GM12878 (cell line): ENCODE measurements at regions not wholly inside any gene's neighbourhood (a gene's known extent, or its start where the extent isn't known, plus 50 kb on each side); places are given as distances from the start of the nearest gene placed in this dataset.

Experiments used
- BCL3 ChIP-seq: IDR thresholded peaks from 2 replicates; pipeline ENCODE4 v1.6.1; 2011; ENCODE audit warnings: borderline replicate concordance, low read depth, mild to moderate bottlenecking, moderate library complexity, low read length; ENCODE audit not compliant: insufficient read depth, poor library complexity, severe bottlenecking
- CTCF ChIP-seq, 3 experiments: IDR thresholded peaks in 2 of 3; conservative IDR thresholded peaks in 1 of 3; 2 replicates each; pipeline ENCODE4 v1.5.1; 2011; ENCODE audit warnings: low read depth in 3 of 3, low read length in 3 of 3, mild to moderate bottlenecking in 3 of 3, control low read depth in 2 of 3, moderate library complexity in 2 of 3, inconsistent platforms in 1 of 3, mixed read lengths in 1 of 3; ENCODE audit not compliant: control insufficient read depth in 2 of 3, insufficient read depth in 1 of 3; ENCODE audit errors: extremely low read depth in 1 of 3
- EGR1 ChIP-seq, 2 experiments: IDR thresholded peaks; 1 replicate in 1 of 2; 2 replicates in 1 of 2; pipeline ENCODE4 v1.6.1; 2011 to 2012; ENCODE audit warnings: low read depth in 2 of 2, low read length in 2 of 2, borderline replicate concordance in 1 of 2, mild to moderate bottlenecking in 1 of 2, moderate library complexity in 1 of 2
- EP300 ChIP-seq, 2 experiments: fragments of 150-350 bp in 1 of 2; IDR thresholded peaks; 2 replicates each; pipeline ENCODE4 v1.6.1; 2011 to 2012; ENCODE audit warnings: low read depth in 2 of 2, low read length in 2 of 2, borderline replicate concordance in 1 of 2, improper control_type of control experiment in 1 of 2, inconsistent platforms in 1 of 2; ENCODE audit not compliant: control insufficient read depth in 1 of 2
- FOS ChIP-seq: IDR thresholded peaks from 3 replicates; pipeline ENCODE4 v1.6.1; 2011; ENCODE audit warnings: borderline replicate concordance; ENCODE audit not compliant: insufficient read length; ENCODE audit errors: extremely low read depth
- HDAC2 ChIP-seq: fragments of 200-600 bp; sonication (generic); IDR thresholded peaks from 2 replicates; pipeline ENCODE4 v1.6.1; 2017
- MYC ChIP-seq: IDR thresholded peaks from 2 replicates; pipeline ENCODE4 v1.6.1; 2011; ENCODE audit warnings: mild to moderate bottlenecking, low read length, moderate library complexity, inconsistent platforms; ENCODE audit not compliant: insufficient read depth, insufficient replicate concordance, insufficient read length, severe bottlenecking
- NR2C2 ChIP-seq: IDR thresholded peaks from 2 replicates; pipeline ENCODE4 v1.6.1; 2011; ENCODE audit warnings: borderline replicate concordance, low read depth; ENCODE audit not compliant: control insufficient read depth, insufficient read length
- REST ChIP-seq: IDR thresholded peaks from 2 replicates; pipeline ENCODE4 v1.6.1; 2012; ENCODE audit warnings: mild to moderate bottlenecking, low read depth, low read length
- TAF1 ChIP-seq: IDR thresholded peaks from 2 replicates; pipeline ENCODE4 v1.6.1; 2011; ENCODE audit warnings: mild to moderate bottlenecking, low read depth, low read length, borderline replicate concordance
- YY1 ChIP-seq: IDR thresholded peaks from 2 replicates; pipeline ENCODE4 v1.6.1; 2011; ENCODE audit warnings: low read depth, mild to moderate bottlenecking, low read length
- TF ChIP-seq, protein P1 (sequence below): fragments of 450-650 bp; IDR thresholded peaks from 2 replicates; pipeline ENCODE4 v1.6.1; 2017; ENCODE audit warnings: mild to moderate bottlenecking

GRCh38 chr20:50363479-50363878, 146.7 kb upstream of the PTPN1 start:
- no peak for TF ChIP-seq CTCF (IDR thresholded peaks at IDR 0.05 in 2 of 3, conservative IDR thresholded peaks at IDR 0.05 in 1 of 3; ENCODE audit: control insufficient read depth in 2 of 3, extremely low read depth in 1 of 3, insufficient read depth in 1 of 3, low read depth in 3 of 3, low read length in 3 of 3)
- TF ChIP-seq YY1, result no peak
- TF ChIP-seq EGR1 (IDR thresholded peaks at IDR 0.05; ENCODE audit: borderline replicate concordance in 1 of 2, low read depth in 2 of 2, low read length in 2 of 2), result no peak
- TF ChIP-seq EP300 (IDR thresholded peaks at IDR 0.05; ENCODE audit: borderline replicate concordance in 1 of 2, control insufficient read depth in 1 of 2, low read depth in 2 of 2, low read length in 2 of 2), result no peak
- no peak for TF ChIP-seq NR2C2
- TF ChIP-seq REST, result no peak
- no peak for TF ChIP-seq HDAC2
- TF ChIP-seq, protein P1, sequence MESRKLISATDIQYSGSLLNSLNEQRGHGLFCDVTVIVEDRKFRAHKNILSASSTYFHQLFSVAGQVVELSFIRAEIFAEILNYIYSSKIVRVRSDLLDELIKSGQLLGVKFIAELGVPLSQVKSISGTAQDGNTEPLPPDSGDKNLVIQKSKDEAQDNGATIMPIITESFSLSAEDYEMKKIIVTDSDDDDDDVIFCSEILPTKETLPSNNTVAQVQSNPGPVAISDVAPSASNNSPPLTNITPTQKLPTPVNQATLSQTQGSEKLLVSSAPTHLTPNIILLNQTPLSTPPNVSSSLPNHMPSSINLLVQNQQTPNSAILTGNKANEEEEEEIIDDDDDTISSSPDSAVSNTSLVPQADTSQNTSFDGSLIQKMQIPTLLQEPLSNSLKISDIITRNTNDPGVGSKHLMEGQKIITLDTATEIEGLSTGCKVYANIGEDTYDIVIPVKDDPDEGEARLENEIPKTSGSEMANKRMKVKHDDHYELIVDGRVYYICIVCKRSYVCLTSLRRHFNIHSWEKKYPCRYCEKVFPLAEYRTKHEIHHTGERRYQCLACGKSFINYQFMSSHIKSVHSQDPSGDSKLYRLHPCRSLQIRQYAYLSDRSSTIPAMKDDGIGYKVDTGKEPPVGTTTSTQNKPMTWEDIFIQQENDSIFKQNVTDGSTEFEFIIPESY, result no peak
- TF ChIP-seq TAF1, result no peak
- no peak for TF ChIP-seq MYC
- TF ChIP-seq BCL3, result no peak
- TF ChIP-seq FOS, result no peak
